ENCODE measurements at regions not wholly inside any gene's neighbourhood (a gene's known extent, or its start where the extent isn't known, plus 50 kb on each side); places are given as distances from the start of the nearest gene placed in this dataset.

- H3K4me3 Mint-ChIP-seq, result no peak overlapping the region
- H3K27me3 Mint-ChIP-seq (ENCODE audit: low read depth), result no peaks in the 10 kb centered on the region
- no peak for ATAC-seq
- no peaks in the 10 kb centered on the region for H3K4me1 Mint-ChIP-seq (ENCODE audit: low read depth)
- H3K9me3 Mint-ChIP-seq, result no peaks in the 10 kb centered on the region
- no peak for DNase-seq
- no peaks in the 10 kb centered on the region for H3K36me3 Mint-ChIP-seq (ENCODE audit: insufficient read depth)
Observed at GRCh38 chr2:145029081-145029480, 509.2 kb upstream of the ZEB2 start.

DNA sequence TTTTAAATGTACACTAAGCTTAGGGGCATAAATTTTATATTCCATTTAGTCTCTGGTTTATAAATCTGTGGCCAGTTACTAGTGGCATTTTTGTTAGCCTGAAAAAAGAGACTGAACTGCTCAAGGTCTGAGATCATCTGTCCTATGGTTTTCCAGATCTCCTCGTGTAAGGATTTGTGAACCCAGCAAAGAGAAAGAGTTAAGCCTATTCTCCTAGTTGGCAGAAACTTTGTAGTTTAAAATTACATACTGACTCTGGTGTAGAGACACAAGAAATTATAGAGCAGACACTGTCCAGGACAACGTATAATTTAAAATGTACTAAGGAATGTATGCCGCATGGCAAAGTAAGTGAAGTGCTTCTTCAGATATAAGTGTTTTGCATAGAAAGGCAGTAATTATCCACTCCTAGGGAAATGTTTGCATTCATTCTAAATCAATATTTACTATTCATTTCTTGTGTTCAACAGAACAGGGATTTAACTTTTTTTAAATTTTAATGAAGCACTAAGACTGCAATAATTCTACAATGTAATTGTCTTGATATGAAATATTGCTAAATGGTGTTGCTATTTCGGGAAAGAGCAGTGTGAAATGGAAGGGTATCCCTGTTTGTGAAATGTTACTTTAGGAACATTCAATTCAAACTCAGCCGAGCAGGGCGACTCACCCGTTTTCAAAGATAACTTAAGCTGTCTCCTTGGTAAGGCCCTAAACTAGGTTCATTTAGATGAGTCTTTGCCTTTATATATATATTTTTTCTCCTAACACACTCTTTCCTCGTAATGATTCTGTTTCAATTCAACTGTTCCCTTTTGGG is 508.4 kb upstream of the ZEB2 start:
- no peaks in the 10 kb centered on the region for H3K27me3 Mint-ChIP-seq (ENCODE audit: low read depth)
- no peaks in the 10 kb centered on the region for H3K36me3 Mint-ChIP-seq (ENCODE audit: insufficient read depth)
- ATAC-seq, result no peak
- H3K4me3 Mint-ChIP-seq, result no peak overlapping the region
- no peak for DNase-seq
- H3K4me1 Mint-ChIP-seq (ENCODE audit: low read depth), result no peaks in the 10 kb centered on the region
- H3K9me3 Mint-ChIP-seq, result no peaks in the 10 kb centered on the region

DNA sequence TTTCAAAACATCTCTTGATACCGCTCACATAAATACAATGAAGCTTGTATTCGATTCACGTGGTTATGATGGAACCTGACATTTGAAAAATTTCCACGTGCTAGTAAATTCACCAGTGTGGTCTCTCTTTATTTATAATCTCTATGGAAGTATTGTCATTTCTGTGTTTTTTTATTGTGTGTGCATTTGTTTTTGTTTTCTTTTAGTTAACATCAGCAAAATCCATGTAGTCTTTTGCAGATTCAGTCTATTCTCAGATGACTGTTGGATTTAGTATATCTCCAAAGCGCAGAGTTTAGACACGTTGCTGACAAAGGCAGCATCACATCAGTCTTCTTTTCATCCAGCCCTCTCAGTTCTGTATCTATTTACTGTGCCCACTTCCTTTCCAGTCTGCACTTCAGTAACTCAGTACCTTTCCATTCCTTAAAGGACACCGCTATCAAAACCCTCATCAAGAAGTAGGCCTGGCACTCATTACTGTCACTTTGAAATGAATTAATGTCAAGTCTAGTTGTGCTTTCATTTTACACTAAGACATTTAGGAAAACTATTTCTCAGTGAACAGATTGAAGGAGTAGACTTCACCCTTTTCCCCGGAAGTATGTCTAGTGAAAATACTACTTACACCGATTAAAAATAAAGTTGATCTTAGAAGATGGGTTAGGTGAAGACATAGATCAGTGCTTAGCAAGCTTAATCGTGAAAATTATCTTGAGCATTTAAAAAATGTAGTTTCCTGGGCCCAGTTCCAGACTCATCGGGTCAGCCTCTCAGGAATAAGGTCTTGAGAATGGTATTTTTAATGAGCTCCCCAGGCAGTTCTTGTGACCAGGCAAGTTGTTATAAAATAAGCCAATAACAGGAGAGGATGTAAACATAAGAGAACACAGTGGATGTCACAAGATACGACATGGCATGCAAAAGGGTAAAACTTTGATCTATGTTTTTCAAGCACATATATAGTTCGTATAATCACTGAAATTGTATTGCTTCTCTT is 506.8 kb upstream of the ZEB2 start:
- no peak for ATAC-seq

GRCh38 chr2:145025382-145025781 is 505.5 kb upstream of the ZEB2 start:
- H3K4me1 Mint-ChIP-seq (ENCODE audit: low read depth), result no peaks in the 10 kb centered on the region
- H3K36me3 Mint-ChIP-seq (ENCODE audit: insufficient read depth), result no peaks in the 10 kb centered on the region
- no peak for ATAC-seq

More for the DNA sequence above, 506.8 kb upstream of the ZEB2 start:
- H3K9me3 Mint-ChIP-seq, result no peaks in the 10 kb centered on the region
- DNase-seq, result no peak
- H3K4me1 Mint-ChIP-seq (ENCODE audit: low read depth), result no peaks in the 10 kb centered on the region
- no peaks in the 10 kb centered on the region for H3K27me3 Mint-ChIP-seq (ENCODE audit: low read depth)
- no peak overlapping the region for H3K4me3 Mint-ChIP-seq
- no peaks in the 10 kb centered on the region for H3K36me3 Mint-ChIP-seq (ENCODE audit: insufficient read depth)

GRCh38 chr2:145023334-145023934 is 503.5 kb upstream of the ZEB2 start:
- H3K4me1 Mint-ChIP-seq (ENCODE audit: low read depth), result no peaks in the 10 kb centered on the region
- no peaks in the 10 kb centered on the region for H3K36me3 Mint-ChIP-seq (ENCODE audit: insufficient read depth)
- H3K4me3 Mint-ChIP-seq, result no peak overlapping the region
- DNase-seq (no peak), ATAC-seq (no peak)
- H3K27me3 Mint-ChIP-seq (ENCODE audit: low read depth), result no peaks in the 10 kb centered on the region
- H3K9me3 Mint-ChIP-seq, result no peaks in the 10 kb centered on the region

More at GRCh38 chr2:145025382-145025781, 505.5 kb upstream of the ZEB2 start:
- no peak overlapping the region for H3K4me3 Mint-ChIP-seq
- H3K9me3 Mint-ChIP-seq, result no peaks in the 10 kb centered on the region
- no peak for DNase-seq
- H3K27me3 Mint-ChIP-seq (ENCODE audit: low read depth), result no peaks in the 10 kb centered on the region

GRCh38 chr2:145022666-145023333 is 502.9 kb upstream of the ZEB2 start:
- Mint-ChIP-seq H3K36me3 (ENCODE audit: insufficient read depth) (no peaks in the 10 kb centered on the region), H3K9me3 (no peaks in the 10 kb centered on the region), H3K4me1 (ENCODE audit: low read depth) (no peaks in the 10 kb centered on the region), H3K27me3 (ENCODE audit: low read depth) (no peaks in the 10 kb centered on the region), H3K4me3 (no peak overlapping the region)
- ATAC-seq (no peak), DNase-seq (no peak)

GRCh38 chr2:145021962-145022665 is 502.2 kb upstream of the ZEB2 start:
- DNase-seq (no peak), ATAC-seq (no peak)
- Mint-ChIP-seq H3K27me3 (ENCODE audit: low read depth) (no peaks in the 10 kb centered on the region), H3K9me3 (no peaks in the 10 kb centered on the region), H3K36me3 (ENCODE audit: insufficient read depth) (no peaks in the 10 kb centered on the region), H3K4me1 (ENCODE audit: low read depth) (no peaks in the 10 kb centered on the region), H3K4me3 (no peak overlapping the region)

DNA sequence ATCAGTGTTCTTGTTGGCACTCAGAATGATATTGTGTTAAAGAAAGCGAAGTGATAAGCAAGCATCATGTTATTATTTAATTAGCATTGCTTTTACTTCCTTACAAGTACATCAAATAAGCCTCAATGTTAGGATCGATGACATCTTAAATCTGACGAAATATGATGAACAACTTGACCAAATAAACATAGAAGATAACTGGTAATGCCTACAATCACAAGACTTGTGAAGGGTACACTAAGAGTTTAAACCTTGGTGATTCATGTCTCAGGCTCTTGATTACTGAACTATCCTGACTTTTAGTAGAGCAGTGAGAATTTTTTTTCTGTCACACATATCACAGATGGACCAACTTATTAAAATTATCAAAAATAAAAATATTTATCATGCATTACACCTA is 500.8 kb upstream of the ZEB2 start:
- Mint-ChIP-seq H3K4me3 (no peak overlapping the region), H3K4me1 (ENCODE audit: low read depth) (no peaks in the 10 kb centered on the region), H3K36me3 (ENCODE audit: insufficient read depth) (no peaks in the 10 kb centered on the region), H3K27me3 (ENCODE audit: low read depth) (no peaks in the 10 kb centered on the region), H3K9me3 (no peaks in the 10 kb centered on the region)
- ATAC-seq, result no peak
- no peak for DNase-seq

DNA sequence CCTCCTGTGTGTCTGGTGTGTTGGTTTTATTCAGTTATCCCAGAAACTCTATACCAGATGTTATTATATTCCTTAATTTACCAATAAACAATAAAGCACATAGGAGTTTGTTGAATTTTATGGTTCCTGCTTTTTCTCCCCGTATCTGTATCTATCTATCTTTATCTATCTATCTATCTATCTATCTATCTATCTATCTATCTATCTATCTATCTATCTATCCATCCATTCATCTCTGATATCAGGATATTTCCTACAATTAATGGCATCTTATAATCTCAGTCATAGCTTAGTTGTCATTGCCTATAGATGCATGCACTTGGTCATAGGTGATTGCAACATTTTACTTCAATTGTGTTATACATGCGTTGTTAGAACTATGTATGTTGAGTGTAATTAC is 500.2 kb upstream of the ZEB2 start:
- DNase-seq (no peak), ATAC-seq (no peak)
- Mint-ChIP-seq H3K27me3 (ENCODE audit: low read depth) (no peaks in the 10 kb centered on the region), H3K9me3 (no peaks in the 10 kb centered on the region), H3K4me1 (ENCODE audit: low read depth) (no peaks in the 10 kb centered on the region), H3K36me3 (ENCODE audit: insufficient read depth) (no peaks in the 10 kb centered on the region), H3K4me3 (no peak overlapping the region)

DNA sequence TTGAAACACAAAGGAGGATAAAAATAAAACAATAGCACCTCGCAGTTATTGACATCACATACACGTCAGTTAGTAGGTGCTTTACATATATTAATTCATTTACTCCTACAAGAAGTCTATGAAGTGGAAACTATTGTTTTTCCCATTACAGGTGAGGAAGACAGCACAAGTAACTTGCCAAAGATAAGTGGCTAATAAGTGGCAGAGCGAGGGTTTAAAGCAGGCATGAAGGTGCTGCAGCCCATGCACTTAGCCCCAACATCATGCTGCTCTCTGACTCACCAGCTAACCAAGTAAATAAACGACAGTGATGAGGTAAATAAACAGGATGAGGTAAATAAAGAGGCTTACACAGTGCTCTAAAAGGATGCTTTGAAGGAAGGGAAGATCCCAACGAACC is 498.6 kb upstream of the ZEB2 start:
- no peak overlapping the region for H3K4me3 Mint-ChIP-seq
- H3K27me3 Mint-ChIP-seq (ENCODE audit: low read depth), result no peaks in the 10 kb centered on the region

DNA sequence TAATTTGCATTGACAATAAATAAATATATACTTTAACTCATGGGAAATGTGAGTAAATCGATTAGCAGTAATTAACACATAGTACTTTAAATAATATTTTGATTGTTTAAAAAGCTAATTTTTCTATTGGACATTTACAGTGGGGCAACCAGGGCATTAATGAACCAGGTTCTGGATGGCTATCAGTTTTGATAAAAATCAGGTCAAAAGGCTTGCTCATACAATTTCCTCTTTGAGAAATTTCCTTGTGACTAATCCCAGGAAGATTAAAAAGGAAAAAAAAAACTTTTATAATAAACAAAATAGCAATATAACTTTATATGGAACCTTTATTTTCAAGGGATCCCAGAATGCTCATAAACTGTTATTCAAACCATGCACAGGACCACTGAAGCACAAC is 497.2 kb upstream of the ZEB2 start:
- H3K4me3 Mint-ChIP-seq, result no peak overlapping the region
- H3K4me1 Mint-ChIP-seq (ENCODE audit: low read depth), result no peaks in the 10 kb centered on the region
- ATAC-seq, result no peak
- no peaks in the 10 kb centered on the region for H3K27me3 Mint-ChIP-seq (ENCODE audit: low read depth)
- no peak for DNase-seq
- no peaks in the 10 kb centered on the region for H3K36me3 Mint-ChIP-seq (ENCODE audit: insufficient read depth)
- H3K9me3 Mint-ChIP-seq, result no peaks in the 10 kb centered on the region

More for the DNA sequence above, 498.6 kb upstream of the ZEB2 start:
- Mint-ChIP-seq H3K4me1 (ENCODE audit: low read depth) (no peaks in the 10 kb centered on the region), H3K9me3 (no peaks in the 10 kb centered on the region), H3K36me3 (ENCODE audit: insufficient read depth) (no peaks in the 10 kb centered on the region)
- ATAC-seq (no peak), DNase-seq (no peak)

- no peaks in the 10 kb centered on the region for H3K9me3 Mint-ChIP-seq
- no peaks in the 10 kb centered on the region for H3K4me1 Mint-ChIP-seq (ENCODE audit: low read depth)
- DNase-seq, result no peak
- no peaks in the 10 kb centered on the region for H3K27me3 Mint-ChIP-seq (ENCODE audit: low read depth)
- no peak overlapping the region for H3K4me3 Mint-ChIP-seq
- H3K36me3 Mint-ChIP-seq (ENCODE audit: insufficient read depth), result no peaks in the 10 kb centered on the region
- ATAC-seq, result no peak
Observed at GRCh38 chr2:145016711-145017110, 496.8 kb upstream of the ZEB2 start.

- H3K4me3 Mint-ChIP-seq, result no peak overlapping the region
- H3K36me3 Mint-ChIP-seq (ENCODE audit: insufficient read depth), result no peaks in the 10 kb centered on the region
- no peaks in the 10 kb centered on the region for H3K4me1 Mint-ChIP-seq (ENCODE audit: low read depth)
- DNase-seq (no peak), ATAC-seq (no peak)
- no peaks in the 10 kb centered on the region for H3K9me3 Mint-ChIP-seq
- H3K27me3 Mint-ChIP-seq (ENCODE audit: low read depth), result no peaks in the 10 kb centered on the region
Observed at GRCh38 chr2:145015561-145015960, 495.6 kb upstream of the ZEB2 start.
